DND-41 (cell line): ENCODE measurements at regions not wholly inside any gene's neighbourhood (a gene's known extent, or its start where the extent isn't known, plus 50 kb on each side); places are given as distances from the start of the nearest gene placed in this dataset.

Source experiments
- ATAC-seq: fragments of 200-7000 bp; cut with Tn5 transposase; 3 replicates; pipeline ENCODE4 v1.9.1; 2021; ENCODE audit warnings: low read depth; ENCODE audit not compliant: insufficient read depth
- DNase-seq: peaks from one replicate; pipeline ENCODE4 v3.0.0-alpha.2; 2020
- H2AFZ ChIP-seq: 2 replicates; pipeline ENCODE4 v1.6.0; 2012; ENCODE audit warnings: low read depth, low read length
- H3K27ac ChIP-seq: 2 replicates; pipeline ENCODE4 v1.5.1; 2012; ENCODE audit warnings: low read length, inconsistent platforms
- H3K27me3 ChIP-seq: fragments of 200-600 bp; sonication (generic); 2 replicates; pipeline ENCODE4 v1.6.0; 2012; ENCODE audit warnings: low read length, mild to moderate bottlenecking, inconsistent platforms; ENCODE audit not compliant: insufficient read depth, poor library complexity
- H3K36me3 ChIP-seq: 2 replicates; pipeline ENCODE4 v1.5.1; 2012; ENCODE audit warnings: low read length, inconsistent platforms; ENCODE audit not compliant: insufficient read depth
- H3K4me1 ChIP-seq: 2 replicates; pipeline ENCODE4 v1.5.1; 2012; ENCODE audit warnings: mild to moderate bottlenecking, low read length; ENCODE audit not compliant: insufficient read depth
- H3K4me2 ChIP-seq: 2 replicates; pipeline ENCODE4 v1.6.0; 2012; ENCODE audit warnings: mild to moderate bottlenecking, moderate library complexity, low read length, inconsistent platforms; ENCODE audit not compliant: insufficient read depth
- H3K4me3 ChIP-seq, 2 experiments: fragments of 200-600 bp in 1 of 2; shearing (Covaris generic) in 1 of 2; 2 replicates each; pipeline ENCODE4 v1.5.1; 2012 to 2016; ENCODE audit warnings: inconsistent platforms in 2 of 2, low read length in 2 of 2, mild to moderate bottlenecking in 2 of 2, low read depth in 1 of 2, moderate library complexity in 1 of 2
- H3K79me2 ChIP-seq: 2 replicates; pipeline ENCODE4 v1.6.0; 2012; ENCODE audit warnings: low read length, inconsistent platforms; ENCODE audit not compliant: insufficient read depth
- H3K9ac ChIP-seq: 2 replicates; pipeline ENCODE4 v1.6.0; 2012; ENCODE audit warnings: low read depth, mild to moderate bottlenecking, inconsistent platforms, low read length, moderate library complexity
- H3K9me3 ChIP-seq: 2 replicates; pipeline ENCODE4 v1.5.1; 2012; ENCODE audit warnings: low read length, moderate library complexity, mild to moderate bottlenecking, inconsistent platforms; ENCODE audit not compliant: insufficient read depth, severe bottlenecking
- H4K20me1 ChIP-seq: 2 replicates; pipeline ENCODE4 v1.6.0; 2012; ENCODE audit warnings: low read length; ENCODE audit not compliant: insufficient read depth
- EZH2 ChIP-seq: IDR thresholded peaks from 3 replicates; pipeline ENCODE4 v1.6.1; 2012; ENCODE audit warnings: borderline replicate concordance, low read depth, mild to moderate bottlenecking, moderate library complexity, low read length, inconsistent platforms; ENCODE audit not compliant: severe bottlenecking
- TF ChIP-seq, protein P1 (sequence below): IDR thresholded peaks from 2 replicates; pipeline ENCODE4 v1.5.1; 2012; ENCODE audit warnings: borderline replicate concordance, low read length, moderate library complexity, mild to moderate bottlenecking; ENCODE audit not compliant: poor library complexity, severe bottlenecking; ENCODE audit errors: extremely low read depth

DNA sequence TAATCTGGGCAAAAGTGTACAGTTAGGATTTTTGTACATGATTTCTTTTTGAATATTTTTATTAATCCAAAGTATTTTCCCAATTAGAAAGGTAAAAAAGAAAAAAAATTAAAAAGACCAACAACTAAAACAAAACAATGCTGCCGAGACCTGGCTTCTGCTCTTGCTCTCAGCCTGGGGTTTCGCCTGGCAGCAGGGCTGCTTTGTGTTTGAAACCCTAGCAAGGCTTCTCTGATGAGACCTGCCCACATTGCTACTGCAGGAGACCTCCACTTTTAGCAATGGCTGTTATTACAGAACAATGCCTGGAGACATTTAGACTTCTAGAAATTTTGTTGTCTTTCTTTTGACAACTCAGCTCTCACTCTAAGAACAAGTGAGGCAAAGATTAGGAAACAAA lies 1153.0 kb upstream of the TMEM132C start:
- Histone ChIP-seq H3K4me3 (no peak overlapping the region), H3K9ac (no peak overlapping the region), H3K79me2 (no peaks in the 10 kb centered on the region), H3K27me3 (peaks cover 3% of the 10 kb centered on the region), H3K9me3 (no peaks in the 10 kb centered on the region), H3K27ac (no peak overlapping the region), H3K36me3 (no peaks in the 10 kb centered on the region), H3K4me2 (no peak overlapping the region), H2AFZ (no peak overlapping the region), H4K20me1 (no peaks in the 10 kb centered on the region), H3K4me1 (no peaks in the 10 kb centered on the region)
- DNase-seq (no peak), ATAC-seq (no peak)
- no peak for TF ChIP-seq EZH2
- TF ChIP-seq, protein P1, sequence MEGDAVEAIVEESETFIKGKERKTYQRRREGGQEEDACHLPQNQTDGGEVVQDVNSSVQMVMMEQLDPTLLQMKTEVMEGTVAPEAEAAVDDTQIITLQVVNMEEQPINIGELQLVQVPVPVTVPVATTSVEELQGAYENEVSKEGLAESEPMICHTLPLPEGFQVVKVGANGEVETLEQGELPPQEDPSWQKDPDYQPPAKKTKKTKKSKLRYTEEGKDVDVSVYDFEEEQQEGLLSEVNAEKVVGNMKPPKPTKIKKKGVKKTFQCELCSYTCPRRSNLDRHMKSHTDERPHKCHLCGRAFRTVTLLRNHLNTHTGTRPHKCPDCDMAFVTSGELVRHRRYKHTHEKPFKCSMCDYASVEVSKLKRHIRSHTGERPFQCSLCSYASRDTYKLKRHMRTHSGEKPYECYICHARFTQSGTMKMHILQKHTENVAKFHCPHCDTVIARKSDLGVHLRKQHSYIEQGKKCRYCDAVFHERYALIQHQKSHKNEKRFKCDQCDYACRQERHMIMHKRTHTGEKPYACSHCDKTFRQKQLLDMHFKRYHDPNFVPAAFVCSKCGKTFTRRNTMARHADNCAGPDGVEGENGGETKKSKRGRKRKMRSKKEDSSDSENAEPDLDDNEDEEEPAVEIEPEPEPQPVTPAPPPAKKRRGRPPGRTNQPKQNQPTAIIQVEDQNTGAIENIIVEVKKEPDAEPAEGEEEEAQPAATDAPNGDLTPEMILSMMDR, result no peak

DNA sequence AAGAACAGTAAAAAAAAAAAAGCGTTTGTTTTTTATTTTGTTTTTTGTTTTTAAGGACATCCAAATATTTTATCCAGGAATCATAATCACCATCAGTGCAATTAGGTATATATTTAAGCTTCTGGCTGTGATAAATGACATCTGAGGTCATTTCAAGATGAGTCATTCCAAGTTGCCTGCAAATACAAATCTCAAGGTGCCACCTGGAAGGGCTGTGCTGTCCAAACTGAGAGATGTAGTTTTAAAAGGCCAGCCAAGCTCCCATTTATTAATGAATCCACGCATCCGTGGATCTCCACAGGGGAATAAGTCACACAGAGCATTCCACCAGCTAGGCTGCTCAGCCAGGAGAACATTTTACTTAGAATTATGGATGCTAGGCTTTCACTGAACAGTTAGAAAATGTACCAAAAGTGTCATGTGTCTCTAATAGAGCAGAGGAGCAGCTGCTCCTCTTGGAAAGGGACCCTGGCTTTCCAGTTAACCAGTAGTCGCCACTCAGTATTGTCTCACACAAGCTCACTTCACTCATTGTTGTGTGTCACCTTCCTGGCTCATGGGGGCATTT lies 1151.4 kb upstream of the TMEM132C start:
- Histone ChIP-seq H3K79me2 (no peaks in the 10 kb centered on the region), H2AFZ (no peak overlapping the region), H4K20me1 (no peaks in the 10 kb centered on the region), H3K27ac (no peak overlapping the region), H3K4me1 (no peaks in the 10 kb centered on the region), H3K4me2 (no peak overlapping the region), H3K27me3 (peaks cover 3% of the 10 kb centered on the region), H3K9ac (no peak overlapping the region), H3K4me3 (no peak overlapping the region), H3K9me3 (no peaks in the 10 kb centered on the region), H3K36me3 (no peaks in the 10 kb centered on the region)
- DNase-seq (no peak), ATAC-seq (no peak)
- TF ChIP-seq EZH2, result no peak
- TF ChIP-seq, protein P1, result no peak

- no peak for ATAC-seq
- Histone ChIP-seq H3K27ac (no peak overlapping the region), H4K20me1 (no peaks in the 10 kb centered on the region), H3K27me3 (peaks cover 3% of the 10 kb centered on the region), H3K4me3 (no peak overlapping the region), H3K79me2 (no peaks in the 10 kb centered on the region), H2AFZ (no peak overlapping the region), H3K9ac (no peak overlapping the region), H3K36me3 (no peaks in the 10 kb centered on the region), H3K9me3 (no peaks in the 10 kb centered on the region), H3K4me1 (no peaks in the 10 kb centered on the region), H3K4me2 (no peak overlapping the region)
- TF ChIP-seq, protein P1, result no peak
- no peak for TF ChIP-seq EZH2
- DNase-seq, result no peak
These were observed 1148.7 kb upstream of the TMEM132C start for GRCh38 chr12:127118251-127118650.
